K562 (cell line): ENCODE measurements at regions not wholly inside any gene's neighbourhood (a gene's known extent, or its start where the extent isn't known, plus 50 kb on each side); places are given as distances from the start of the nearest gene placed in this dataset.

Experiments used
- ATAC-seq: fragments of 200-7000 bp; cut with Tn5 transposase; 3 replicates; pipeline ENCODE4 v1.9.1; 2020; ENCODE audit warnings: moderate library complexity
- BruUV-seq: library from RNA; stranded (reverse); fragments of 400-500 nt; replicated peaks from 2 replicates; lab custom pipeline; 2021; lab: Mats Ljungman, UMichigan
- CTCF ChIA-PET: fragments of 300-600 bp; formaldehyde crosslinking; extraction: SDS; loops from one replicate; lab custom pipeline; 2021; ENCODE audit warnings: low intra/inter-chr PET ratio; lab: Yijun Ruan, JAX
- POLR2A ChIA-PET: fragments of 300-600, 350-650 bp; sonication (Branson Sonifier 250); formaldehyde crosslinking; extraction: SDS; loops from one replicate; lab custom pipeline; 2021; ENCODE audit warnings: antibody characterized with exemption, inconsistent platforms; lab: Yijun Ruan, JAX
- DNase-seq, 4 experiments: peaks; one replicate each; pipeline versions ENCODE4 v3.0.0 to v3.0.0-alpha.2; 2011 to 2018; ENCODE audit warnings: low spot score in 3 of 4, mixed read lengths in 3 of 4; ENCODE audit errors: extremely low read depth in 1 of 4
- FAIRE-seq: peaks from 2 replicates; lab custom pipeline; 2011; peaks lifted over from hg19 to GRCh38; lab: Jason Lieb, UNC
- H2AFZ ChIP-seq: 2 replicates; pipeline ENCODE4 v1.6.0; 2011; ENCODE audit warnings: low read depth, low read length, control low read depth, inconsistent platforms
- H3K27ac ChIP-seq: fragments of 200-600 bp; 3 replicates; pipeline ENCODE4 v1.8.0; 2011; ENCODE audit warnings: low read depth, mild to moderate bottlenecking, control low read depth, inconsistent platforms, low read length, moderate library complexity, mixed read lengths; ENCODE audit errors: extremely low read depth
- H3K27me3 ChIP-seq, 2 experiments: fragments of 300-600 bp in 1 of 2; 2 replicates in 1 of 2; 3 replicates in 1 of 2; pipeline versions ENCODE4 v1.6.0 to v1.8.0; 2011; ENCODE audit warnings: inconsistent platforms in 2 of 2, low read length in 2 of 2, mild to moderate bottlenecking in 1 of 2, mixed read lengths in 1 of 2, moderate library complexity in 1 of 2; ENCODE audit not compliant: control insufficient read depth in 2 of 2, insufficient read depth in 2 of 2
- H3K36me3 ChIP-seq: fragments of 300-600 bp; 3 replicates; pipeline ENCODE4 v1.8.0; 2011; ENCODE audit warnings: mild to moderate bottlenecking, low read length, inconsistent platforms; ENCODE audit not compliant: control insufficient read depth, insufficient read depth
- H3K4me1 ChIP-seq, 2 experiments: fragments of 200-600 bp in 1 of 2; replicated peaks in 1 of 2; 2 replicates in 1 of 2; 3 replicates in 1 of 2; pipeline versions ENCODE4 v1.5.1 to v1.8.0; 2011; ENCODE audit warnings: inconsistent platforms in 2 of 2, low read length in 2 of 2, mild to moderate bottlenecking in 1 of 2, mixed read lengths in 1 of 2, moderate library complexity in 1 of 2; ENCODE audit not compliant: control insufficient read depth in 2 of 2, insufficient read depth in 2 of 2
- H3K4me2 ChIP-seq: 2 replicates; pipeline ENCODE4 v1.6.1; 2011; ENCODE audit warnings: low read length, control low read depth, inconsistent platforms, mixed read lengths; ENCODE audit not compliant: insufficient read depth
- H3K4me3 ChIP-seq: fragments of 200-600 bp; sonication (generic), shearing (Covaris generic); 2 replicates; pipeline ENCODE4 v1.5.1; 2016; ENCODE audit warnings: control low read depth, inconsistent platforms
- H3K79me2 ChIP-seq: fragments of 200-600 bp; 3 replicates; pipeline ENCODE4 v1.8.0; 2011; ENCODE audit warnings: low read length, inconsistent platforms; ENCODE audit not compliant: control insufficient read depth, insufficient read depth
- H3K9ac ChIP-seq, 2 experiments: 2 replicates each; pipeline versions ENCODE4 v1.6.0 to v1.6.1; 2011; ENCODE audit warnings: low read depth in 2 of 2, low read length in 2 of 2, control low read depth in 1 of 2, inconsistent platforms in 1 of 2, mild to moderate bottlenecking in 1 of 2, mixed read lengths in 1 of 2; ENCODE audit not compliant: insufficient read depth in 1 of 2
- H3K9me1 ChIP-seq: one replicate; pipeline ENCODE4 v1.6.0; 2011; ENCODE audit warnings: inconsistent platforms, mild to moderate bottlenecking, low read length, moderate library complexity; ENCODE audit not compliant: control insufficient read depth, insufficient read depth
- H3K9me3 ChIP-seq: replicated peaks from 2 replicates; pipeline ENCODE4 v1.5.1; 2011; ENCODE audit warnings: low read depth, low read length, inconsistent platforms; ENCODE audit not compliant: control insufficient read depth, insufficient read depth
- H4K20me1 ChIP-seq: replicated peaks from 2 replicates; pipeline ENCODE4 v1.6.1; 2011; ENCODE audit warnings: low read length, inconsistent platforms, mixed read lengths; ENCODE audit not compliant: control insufficient read depth, insufficient read depth
- MTA3 ChIP-seq: fragments of 450-650 bp; formaldehyde crosslinking; IDR thresholded peaks from 2 replicates; pipeline ENCODE4 v1.6.1; 2017; ENCODE audit warnings: mild to moderate bottlenecking, borderline replicate concordance
- PCBP1 ChIP-seq: fragments of 200-400 bp; formaldehyde crosslinking; IDR thresholded peaks from 2 replicates; pipeline ENCODE4 v1.6.1; 2018; ENCODE audit warnings: mild to moderate bottlenecking, low read depth, low read length; ENCODE audit not compliant: poor library complexity, severe bottlenecking
- TAF9B ChIP-seq: fragments of 450-650 bp; IDR thresholded peaks from 2 replicates; pipeline ENCODE4 v1.6.1; 2018; ENCODE audit warnings: mild to moderate bottlenecking; ENCODE audit not compliant: partially characterized antibody
- WHSC1 ChIP-seq: IDR thresholded peaks from one replicate; pipeline ENCODE4 v1.6.1; 2012; ENCODE audit warnings: low read length, control low read depth, inconsistent platforms
- ZEB2 ChIP-seq: fragments of 450-650 bp; IDR thresholded peaks from 2 replicates; pipeline ENCODE4 v1.6.1; 2016
- ZFP1 ChIP-seq: fragments of 450-650 bp; formaldehyde crosslinking; IDR thresholded peaks from 2 replicates; pipeline ENCODE4 v1.4.0; 2020; ENCODE audit warnings: mild to moderate bottlenecking, mixed read lengths
- ZNF318 ChIP-seq, 2 experiments: fragments of 450-650 bp; IDR thresholded peaks; 2 replicates each; pipeline ENCODE4 v1.6.1; 2016; ENCODE audit warnings: mild to moderate bottlenecking in 2 of 2, borderline replicate concordance in 1 of 2, low read depth in 1 of 2, moderate library complexity in 1 of 2
- WGBS: fragments of 100-300 bp; shearing (Covaris generic); methylation state at CpG from one replicate; pipeline ENCODE4 v1.1.6; 2016; ENCODE audit warnings: low coverage, mixed read lengths; ENCODE audit not compliant: insufficient coverage; ENCODE audit errors: missing lambda C conversion rate; 5-methylcytosine and 5-hydroxymethylcytosine counted together
- in situ Hi-C: fragments of 300-500 bp; cut with MboI; formaldehyde crosslinking; loops from 4 replicates; pipeline ENCODE4 v1.15.0; 2018; ENCODE audit warnings: inconsistent platforms, mixed read lengths
- intact Hi-C: fragments of 100-400 bp; cut with micrococcal nuclease; formaldehyde crosslinking; loops from 2 replicates; pipeline ENCODE4 v1.14.2; 2022
- TF ChIP-seq, protein P1 (sequence below): sonication (generic); formaldehyde crosslinking; IDR thresholded peaks from 2 replicates; pipeline ENCODE4 v1.8.0; 2023; ENCODE audit warnings: mild to moderate bottlenecking, missing genetic modification reagents

DNA sequence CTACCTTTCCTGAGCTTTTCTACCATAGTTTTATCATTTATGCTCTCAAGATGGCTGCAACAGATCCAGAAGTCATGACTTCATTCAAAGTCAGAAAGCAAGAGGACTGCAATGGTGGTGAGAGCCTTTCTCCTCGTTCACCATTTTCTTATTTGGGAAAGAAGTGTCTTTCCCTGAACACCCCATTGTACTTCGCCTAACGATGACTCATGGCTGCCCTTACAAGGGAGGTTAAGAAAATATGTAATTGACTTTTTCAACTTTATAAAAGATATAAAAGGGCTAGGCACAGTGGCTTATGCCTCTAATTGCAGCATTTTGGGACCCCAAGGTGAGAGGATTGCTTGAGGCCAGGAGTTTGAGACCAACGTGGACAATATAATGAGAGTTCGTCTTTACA, 541.7 kb downstream of the METTL15 start:
- Histone ChIP-seq H3K27ac (no peak overlapping the region), H3K4me2 (no peak overlapping the region), H3K9ac (no peak overlapping the region), H3K27me3 (no peaks in the 10 kb centered on the region), H3K36me3 (no peaks in the 10 kb centered on the region), H2AFZ (no peak overlapping the region), H3K9me1 (no peaks in the 10 kb centered on the region), H3K79me2 (no peaks in the 10 kb centered on the region), H3K9me3 (no peaks in the 10 kb centered on the region; the same call in 1 of the 2 replicates), H4K20me1 (no peaks in the 10 kb centered on the region), H3K4me3 (no peak overlapping the region), H3K4me1 (no peaks in the 10 kb centered on the region)
- in situ Hi-C loops, result no loop called here
- intact Hi-C loops, result no loop called here
- DNase-seq (no peak), ATAC-seq (no peak), FAIRE-seq (no peak)
- BruUV-seq, result no TSS peak
- POLR2A ChIA-PET, result no interaction called here
- 2% methylated on average over 5 of the region's 5 CpGs for WGBS
- CTCF ChIA-PET, result no interaction called here
- TF ChIP-seq, protein P1, sequence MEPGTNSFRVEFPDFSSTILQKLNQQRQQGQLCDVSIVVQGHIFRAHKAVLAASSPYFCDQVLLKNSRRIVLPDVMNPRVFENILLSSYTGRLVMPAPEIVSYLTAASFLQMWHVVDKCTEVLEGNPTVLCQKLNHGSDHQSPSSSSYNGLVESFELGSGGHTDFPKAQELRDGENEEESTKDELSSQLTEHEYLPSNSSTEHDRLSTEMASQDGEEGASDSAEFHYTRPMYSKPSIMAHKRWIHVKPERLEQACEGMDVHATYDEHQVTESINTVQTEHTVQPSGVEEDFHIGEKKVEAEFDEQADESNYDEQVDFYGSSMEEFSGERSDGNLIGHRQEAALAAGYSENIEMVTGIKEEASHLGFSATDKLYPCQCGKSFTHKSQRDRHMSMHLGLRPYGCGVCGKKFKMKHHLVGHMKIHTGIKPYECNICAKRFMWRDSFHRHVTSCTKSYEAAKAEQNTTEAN (CRISPR knock-in tag), result no peak
- no peak for TF ChIP-seq PCBP1
- no peak for TF ChIP-seq TAF9B

GRCh38 chr11:28636566-28636965, 528.4 kb downstream of the METTL15 start:
- H3K9me1 ChIP-seq, result no peaks in the 10 kb centered on the region
- no peaks in the 10 kb centered on the region for H3K27me3 ChIP-seq
- 0% methylated on average over 2 of the region's 2 CpGs for WGBS
- ChIA-PET POLR2A (no interaction called here), CTCF (no interaction called here)
- H3K4me1 ChIP-seq, result no peaks in the 10 kb centered on the region
- FAIRE-seq (no peak), DNase-seq (no peak), ATAC-seq (no peak)
- in situ Hi-C loops, result no loop called here
- BruUV-seq, result no TSS peak
- no peaks in the 10 kb centered on the region for H3K79me2 ChIP-seq
- H4K20me1 ChIP-seq, result no peaks in the 10 kb centered on the region
- no peak overlapping the region for H3K4me2 ChIP-seq
- no peaks in the 10 kb centered on the region for H3K9me3 ChIP-seq
- H3K27ac ChIP-seq, result no peak overlapping the region
- H3K36me3 ChIP-seq, result no peaks in the 10 kb centered on the region
- no peak overlapping the region for H3K4me3 ChIP-seq
- no peak overlapping the region for H2AFZ ChIP-seq
- no peak overlapping the region for H3K9ac ChIP-seq
- intact Hi-C loops, result no loop called here
- TF ChIP-seq ZEB2 (no peak), ZFP1 (CRISPR knock-in tag) (no peak), ZNF318 (IDR thresholded peaks at IDR 0.05; ENCODE audit: borderline replicate concordance in 1 of 2, low read depth in 1 of 2) (no peak), MTA3 (no peak), WHSC1 (no peak)
